ENCODE measurements at regions not wholly inside any gene's neighbourhood (a gene's known extent, or its start where the extent isn't known, plus 50 kb on each side); places are given as distances from the start of the nearest gene placed in this dataset.

DNA sequence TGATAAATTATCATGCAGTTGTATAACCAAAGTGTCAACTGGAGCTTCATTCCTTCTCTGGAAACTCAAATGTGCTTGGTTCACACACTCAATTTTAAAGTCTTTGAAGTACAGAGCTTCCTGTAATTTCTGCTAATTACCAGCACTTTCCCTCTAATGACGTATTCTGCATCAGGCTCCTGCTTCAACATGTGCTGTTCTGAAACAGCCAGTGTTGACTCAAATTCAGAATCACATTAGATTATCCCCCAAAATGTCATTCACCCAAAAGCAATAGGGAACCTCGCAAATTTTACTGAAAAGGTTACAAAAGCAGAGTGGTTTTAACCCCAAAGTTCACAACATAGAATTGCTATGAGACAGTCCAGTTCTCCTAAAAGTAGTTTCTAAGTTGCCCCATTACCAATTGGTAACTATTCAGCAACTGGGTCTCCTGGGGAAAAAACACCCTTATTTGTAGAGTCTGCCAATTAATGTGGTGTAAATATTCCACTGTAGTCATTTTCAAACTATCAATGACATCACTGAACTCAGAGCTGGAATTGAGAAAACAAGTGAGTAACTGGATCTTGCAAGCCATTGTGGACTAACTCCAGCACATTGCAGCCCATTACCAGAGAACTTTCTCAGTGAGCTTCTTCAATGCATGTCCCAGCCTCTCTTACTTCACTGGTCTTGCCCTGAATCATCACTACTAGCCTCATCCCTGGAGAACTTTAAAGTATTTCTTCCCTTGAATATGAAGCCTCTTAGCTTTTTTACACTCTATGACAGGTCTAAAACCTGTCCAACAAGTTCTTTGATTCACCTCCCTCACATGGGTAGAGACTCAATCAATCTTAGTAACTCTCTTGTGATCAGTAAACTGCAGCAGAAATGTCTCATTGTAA, 955.4 kb downstream of the EFNB2 start:
- TF ChIP-seq, protein P1, sequence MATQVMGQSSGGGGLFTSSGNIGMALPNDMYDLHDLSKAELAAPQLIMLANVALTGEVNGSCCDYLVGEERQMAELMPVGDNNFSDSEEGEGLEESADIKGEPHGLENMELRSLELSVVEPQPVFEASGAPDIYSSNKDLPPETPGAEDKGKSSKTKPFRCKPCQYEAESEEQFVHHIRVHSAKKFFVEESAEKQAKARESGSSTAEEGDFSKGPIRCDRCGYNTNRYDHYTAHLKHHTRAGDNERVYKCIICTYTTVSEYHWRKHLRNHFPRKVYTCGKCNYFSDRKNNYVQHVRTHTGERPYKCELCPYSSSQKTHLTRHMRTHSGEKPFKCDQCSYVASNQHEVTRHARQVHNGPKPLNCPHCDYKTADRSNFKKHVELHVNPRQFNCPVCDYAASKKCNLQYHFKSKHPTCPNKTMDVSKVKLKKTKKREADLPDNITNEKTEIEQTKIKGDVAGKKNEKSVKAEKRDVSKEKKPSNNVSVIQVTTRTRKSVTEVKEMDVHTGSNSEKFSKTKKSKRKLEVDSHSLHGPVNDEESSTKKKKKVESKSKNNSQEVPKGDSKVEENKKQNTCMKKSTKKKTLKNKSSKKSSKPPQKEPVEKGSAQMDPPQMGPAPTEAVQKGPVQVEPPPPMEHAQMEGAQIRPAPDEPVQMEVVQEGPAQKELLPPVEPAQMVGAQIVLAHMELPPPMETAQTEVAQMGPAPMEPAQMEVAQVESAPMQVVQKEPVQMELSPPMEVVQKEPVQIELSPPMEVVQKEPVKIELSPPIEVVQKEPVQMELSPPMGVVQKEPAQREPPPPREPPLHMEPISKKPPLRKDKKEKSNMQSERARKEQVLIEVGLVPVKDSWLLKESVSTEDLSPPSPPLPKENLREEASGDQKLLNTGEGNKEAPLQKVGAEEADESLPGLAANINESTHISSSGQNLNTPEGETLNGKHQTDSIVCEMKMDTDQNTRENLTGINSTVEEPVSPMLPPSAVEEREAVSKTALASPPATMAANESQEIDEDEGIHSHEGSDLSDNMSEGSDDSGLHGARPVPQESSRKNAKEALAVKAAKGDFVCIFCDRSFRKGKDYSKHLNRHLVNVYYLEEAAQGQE (IDR thresholded peaks at IDR 0.05; ENCODE audit: low read depth) = no peak
- TF ChIP-seq, protein P2, sequence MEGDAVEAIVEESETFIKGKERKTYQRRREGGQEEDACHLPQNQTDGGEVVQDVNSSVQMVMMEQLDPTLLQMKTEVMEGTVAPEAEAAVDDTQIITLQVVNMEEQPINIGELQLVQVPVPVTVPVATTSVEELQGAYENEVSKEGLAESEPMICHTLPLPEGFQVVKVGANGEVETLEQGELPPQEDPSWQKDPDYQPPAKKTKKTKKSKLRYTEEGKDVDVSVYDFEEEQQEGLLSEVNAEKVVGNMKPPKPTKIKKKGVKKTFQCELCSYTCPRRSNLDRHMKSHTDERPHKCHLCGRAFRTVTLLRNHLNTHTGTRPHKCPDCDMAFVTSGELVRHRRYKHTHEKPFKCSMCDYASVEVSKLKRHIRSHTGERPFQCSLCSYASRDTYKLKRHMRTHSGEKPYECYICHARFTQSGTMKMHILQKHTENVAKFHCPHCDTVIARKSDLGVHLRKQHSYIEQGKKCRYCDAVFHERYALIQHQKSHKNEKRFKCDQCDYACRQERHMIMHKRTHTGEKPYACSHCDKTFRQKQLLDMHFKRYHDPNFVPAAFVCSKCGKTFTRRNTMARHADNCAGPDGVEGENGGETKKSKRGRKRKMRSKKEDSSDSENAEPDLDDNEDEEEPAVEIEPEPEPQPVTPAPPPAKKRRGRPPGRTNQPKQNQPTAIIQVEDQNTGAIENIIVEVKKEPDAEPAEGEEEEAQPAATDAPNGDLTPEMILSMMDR (IDR thresholded peaks at IDR 0.05 in 2 of 3, conservative IDR thresholded peaks at IDR 0.05 in 1 of 3; ENCODE audit: borderline replicate concordance in 1 of 3, insufficient read depth in 1 of 3, low read depth in 2 of 3, low read length in 2 of 3) = no peak

All from HCT116 (cell line).